C4-2B (cell line): ENCODE measurements at regions not wholly inside any gene's neighbourhood (a gene's known extent, or its start where the extent isn't known, plus 50 kb on each side); places are given as distances from the start of the nearest gene placed in this dataset.

Source experiments
- H3K27ac ChIP-seq: fragments of 450-650 bp; 2 replicates; pipeline ENCODE4 v1.5.1; 2017
- CTCF ChIP-seq: fragments of 450-650 bp; conservative IDR thresholded peaks from 2 replicates; pipeline ENCODE4 v1.5.1; 2017; ENCODE audit warnings: mild to moderate bottlenecking
- ZFX ChIP-seq: fragments of 450-650 bp; IDR thresholded peaks from 2 replicates; pipeline ENCODE4 v1.6.1; 2017

GRCh38 chr4:110381784-110382183 lies 94.2 kb upstream of the ENPEP start:
- no peak overlapping the region for H3K27ac ChIP-seq

GRCh38 chr4:110372485-110372884 lies 103.5 kb upstream of the ENPEP start:
- H3K27ac ChIP-seq = no peak overlapping the region
- TF ChIP-seq CTCF (no peak), ZFX (no peak)

More at GRCh38 chr4:110381784-110382183, 94.2 kb upstream of the ENPEP start:
- TF ChIP-seq CTCF (no peak), ZFX (no peak)

GRCh38 chr4:110371016-110371770 lies 104.8 kb upstream of the ENPEP start:
- H3K27ac ChIP-seq = no peak overlapping the region
- TF ChIP-seq ZFX (no peak), CTCF (no peak)

GRCh38 chr4:110368409-110368808 lies 107.5 kb upstream of the ENPEP start:
- TF ChIP-seq CTCF (no peak), ZFX (no peak)
- no peak overlapping the region for H3K27ac ChIP-seq

- TF ChIP-seq CTCF = no peak
- no peak for TF ChIP-seq ZFX
- H3K27ac ChIP-seq = no peak overlapping the region
These were observed 108.8 kb upstream of the ENPEP start for GRCh38 chr4:110367156-110367555.

- no peak overlapping the region for H3K27ac ChIP-seq
- TF ChIP-seq ZFX (no peak), CTCF (no peak)
These were observed 110.2 kb upstream of the ENPEP start for GRCh38 chr4:110365761-110366160.

GRCh38 chr4:110364911-110365520 lies 110.9 kb upstream of the ENPEP start:
- no peak overlapping the region for H3K27ac ChIP-seq
- TF ChIP-seq CTCF (no peak), ZFX (no peak)
